ENCODE measurements at regions not wholly inside any gene's neighbourhood (a gene's known extent, or its start where the extent isn't known, plus 50 kb on each side); places are given as distances from the start of the nearest gene placed in this dataset.

DNA sequence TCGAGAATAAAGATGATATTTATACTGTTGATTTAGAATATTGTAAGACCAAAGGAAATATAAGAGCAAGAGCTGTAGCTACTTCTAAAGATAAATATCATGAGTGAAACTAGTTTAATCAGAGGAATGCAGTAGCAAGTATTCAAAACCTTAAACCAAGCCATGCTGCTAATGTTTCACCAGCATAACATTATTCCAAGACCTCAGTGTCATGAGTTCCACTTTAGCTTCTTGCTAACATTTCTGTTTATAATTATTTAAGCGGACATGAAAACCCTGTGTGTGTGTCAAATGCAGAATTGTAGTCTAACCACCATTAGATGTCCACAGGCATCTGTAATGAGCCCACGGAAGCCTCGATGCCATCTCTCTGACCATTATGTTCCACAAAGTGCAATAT lies 752.6 kb upstream of the MARCKS start:
- Histone ChIP-seq H3K36me3 (ENCODE audit: insufficient read depth, low read length) (no peaks in the 10 kb centered on the region), H4K20me1 (ENCODE audit: insufficient read depth, low read length) (no peaks in the 10 kb centered on the region), H3K4me3 (ENCODE audit: insufficient read depth, low read depth, low read length) (no peak overlapping the region), H3K27me3 (ENCODE audit: insufficient read depth, low read length) (no peaks in the 10 kb centered on the region), H3K9me3 (ENCODE audit: insufficient read depth, low read depth, low read length) (no peaks in the 10 kb centered on the region), H3K79me2 (ENCODE audit: insufficient read depth, low read length) (no peaks in the 10 kb centered on the region), H3K9ac (ENCODE audit: low read length) (no peak overlapping the region), H3K4me1 (ENCODE audit: insufficient read depth, low read length) (peaks cover 19% of the 10 kb centered on the region), H3K4me2 (ENCODE audit: low read length) (no peak overlapping the region), H2AFZ (ENCODE audit: low read depth, low read length) (no peak overlapping the region), H3K27ac (ENCODE audit: low read depth, low read length) (no peak overlapping the region)
- FAIRE-seq (no peak), DNase-seq (ENCODE audit: low read depth) (peak; percentile 38)
- Mint-ChIP-seq H3K4me3 (ENCODE audit: unreplicated experiment) (no peak overlapping the region), H3K9me3 (ENCODE audit: unreplicated experiment) (peaks cover 7% of the 10 kb centered on the region), H3K4me1 (ENCODE audit: low read depth, unreplicated experiment) (peaks cover 19% of the 10 kb centered on the region), H3K27me3 (ENCODE audit: low read depth, unreplicated experiment) (no peaks in the 10 kb centered on the region), H3K36me3 (ENCODE audit: low read depth, unreplicated experiment) (no peaks in the 10 kb centered on the region), H3K27ac (ENCODE audit: unreplicated experiment) (peak overlapping the region; percentile 7)
- no peak for TF ChIP-seq EZH2 (IDR thresholded peaks at IDR 0.05; ENCODE audit: insufficient read depth, low read length)
- TF ChIP-seq, protein P1, sequence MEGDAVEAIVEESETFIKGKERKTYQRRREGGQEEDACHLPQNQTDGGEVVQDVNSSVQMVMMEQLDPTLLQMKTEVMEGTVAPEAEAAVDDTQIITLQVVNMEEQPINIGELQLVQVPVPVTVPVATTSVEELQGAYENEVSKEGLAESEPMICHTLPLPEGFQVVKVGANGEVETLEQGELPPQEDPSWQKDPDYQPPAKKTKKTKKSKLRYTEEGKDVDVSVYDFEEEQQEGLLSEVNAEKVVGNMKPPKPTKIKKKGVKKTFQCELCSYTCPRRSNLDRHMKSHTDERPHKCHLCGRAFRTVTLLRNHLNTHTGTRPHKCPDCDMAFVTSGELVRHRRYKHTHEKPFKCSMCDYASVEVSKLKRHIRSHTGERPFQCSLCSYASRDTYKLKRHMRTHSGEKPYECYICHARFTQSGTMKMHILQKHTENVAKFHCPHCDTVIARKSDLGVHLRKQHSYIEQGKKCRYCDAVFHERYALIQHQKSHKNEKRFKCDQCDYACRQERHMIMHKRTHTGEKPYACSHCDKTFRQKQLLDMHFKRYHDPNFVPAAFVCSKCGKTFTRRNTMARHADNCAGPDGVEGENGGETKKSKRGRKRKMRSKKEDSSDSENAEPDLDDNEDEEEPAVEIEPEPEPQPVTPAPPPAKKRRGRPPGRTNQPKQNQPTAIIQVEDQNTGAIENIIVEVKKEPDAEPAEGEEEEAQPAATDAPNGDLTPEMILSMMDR (IDR thresholded peaks at IDR 0.05; ENCODE audit: insufficient read depth, low read depth, low read length) = no peak

DNA sequence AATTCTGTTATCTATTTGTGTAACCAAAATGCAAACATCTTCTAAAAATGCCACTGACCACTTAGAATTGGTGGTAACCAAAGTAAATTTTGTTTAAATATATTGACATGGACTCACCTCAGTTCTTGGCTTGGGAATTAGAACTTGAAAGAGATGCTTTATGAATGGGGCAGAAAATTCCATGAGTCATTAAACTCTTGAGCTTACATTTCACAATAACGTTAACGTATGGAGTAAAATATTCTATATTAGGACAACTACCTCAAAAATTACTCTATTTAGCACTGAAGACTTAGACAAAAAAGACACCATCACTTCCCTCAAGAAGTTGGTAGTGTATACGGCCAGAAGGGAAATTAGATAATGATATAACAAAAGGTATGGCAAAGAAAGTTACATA lies 752.2 kb upstream of the MARCKS start:
- Histone ChIP-seq H3K79me2 (ENCODE audit: insufficient read depth, low read length) (no peaks in the 10 kb centered on the region), H3K4me2 (ENCODE audit: low read length) (no peak overlapping the region), H3K9ac (ENCODE audit: low read length) (no peak overlapping the region), H3K27ac (ENCODE audit: low read depth, low read length) (no peak overlapping the region), H3K9me3 (ENCODE audit: insufficient read depth, low read depth, low read length) (no peaks in the 10 kb centered on the region), H2AFZ (ENCODE audit: low read depth, low read length) (no peak overlapping the region), H3K4me1 (ENCODE audit: insufficient read depth, low read length) (peaks cover 19% of the 10 kb centered on the region), H3K4me3 (ENCODE audit: insufficient read depth, low read depth, low read length) (no peak overlapping the region), H4K20me1 (ENCODE audit: insufficient read depth, low read length) (no peaks in the 10 kb centered on the region), H3K27me3 (ENCODE audit: insufficient read depth, low read length) (no peaks in the 10 kb centered on the region), H3K36me3 (ENCODE audit: insufficient read depth, low read length) (no peaks in the 10 kb centered on the region)
- TF ChIP-seq, protein P1 (IDR thresholded peaks at IDR 0.05; ENCODE audit: insufficient read depth, low read depth, low read length) = no peak
- no peak for DNase-seq (ENCODE audit: low read depth)
- peaks cover 7% of the 10 kb centered on the region for H3K9me3 Mint-ChIP-seq (ENCODE audit: unreplicated experiment)
- no peaks in the 10 kb centered on the region for H3K27me3 Mint-ChIP-seq (ENCODE audit: low read depth, unreplicated experiment)
- FAIRE-seq = no peak
- H3K27ac Mint-ChIP-seq (ENCODE audit: unreplicated experiment) = peak overlapping the region; percentile 7
- H3K4me3 Mint-ChIP-seq (ENCODE audit: unreplicated experiment) = no peak overlapping the region
- H3K4me1 Mint-ChIP-seq (ENCODE audit: low read depth, unreplicated experiment) = peaks cover 19% of the 10 kb centered on the region
- no peaks in the 10 kb centered on the region for H3K36me3 Mint-ChIP-seq (ENCODE audit: low read depth, unreplicated experiment)

DNA sequence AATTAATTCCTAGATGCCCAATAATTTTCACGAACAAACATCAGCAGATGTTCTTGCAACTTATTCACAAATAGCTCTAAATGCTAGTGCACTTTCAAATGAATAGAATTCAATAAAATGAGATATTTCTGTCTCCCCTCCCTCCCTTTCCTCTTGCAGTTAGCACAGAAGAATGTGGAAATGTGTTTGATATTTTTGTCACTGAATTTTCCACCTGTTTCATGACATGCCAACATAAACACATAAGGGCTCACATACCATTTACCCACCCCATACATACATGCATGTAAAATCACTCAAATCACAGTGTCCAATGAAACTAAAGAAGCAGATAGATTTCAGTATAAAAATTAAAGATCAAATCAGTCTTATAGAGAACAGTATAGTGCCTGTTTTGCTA lies 746.9 kb upstream of the MARCKS start:
- no peak overlapping the region for H3K27ac Mint-ChIP-seq (ENCODE audit: unreplicated experiment)
- H3K4me1 Mint-ChIP-seq (ENCODE audit: low read depth, unreplicated experiment) = peaks cover 2% of the 10 kb centered on the region
- Histone ChIP-seq H3K36me3 (ENCODE audit: insufficient read depth, low read length) (no peaks in the 10 kb centered on the region), H3K79me2 (ENCODE audit: insufficient read depth, low read length) (no peaks in the 10 kb centered on the region), H3K4me2 (ENCODE audit: low read length) (no peak overlapping the region), H3K9me3 (ENCODE audit: insufficient read depth, low read depth, low read length) (no peaks in the 10 kb centered on the region), H3K27me3 (ENCODE audit: insufficient read depth, low read length) (no peaks in the 10 kb centered on the region), H2AFZ (ENCODE audit: low read depth, low read length) (no peak overlapping the region), H3K4me3 (ENCODE audit: insufficient read depth, low read depth, low read length) (no peak overlapping the region), H3K4me1 (ENCODE audit: insufficient read depth, low read length) (no peaks in the 10 kb centered on the region), H3K9ac (ENCODE audit: low read length) (no peak overlapping the region), H4K20me1 (ENCODE audit: insufficient read depth, low read length) (no peaks in the 10 kb centered on the region), H3K27ac (ENCODE audit: low read depth, low read length) (no peak overlapping the region)
- no peaks in the 10 kb centered on the region for H3K36me3 Mint-ChIP-seq (ENCODE audit: low read depth, unreplicated experiment)
- no peak for TF ChIP-seq EZH2 (IDR thresholded peaks at IDR 0.05; ENCODE audit: insufficient read depth, low read length)
- TF ChIP-seq, protein P1 (IDR thresholded peaks at IDR 0.05; ENCODE audit: insufficient read depth, low read depth, low read length) = no peak
- FAIRE-seq (no peak), DNase-seq (ENCODE audit: low read depth) (no peak)
- H3K9me3 Mint-ChIP-seq (ENCODE audit: unreplicated experiment) = peaks cover 9% of the 10 kb centered on the region
- no peaks in the 10 kb centered on the region for H3K27me3 Mint-ChIP-seq (ENCODE audit: low read depth, unreplicated experiment)
- no peak overlapping the region for H3K4me3 Mint-ChIP-seq (ENCODE audit: unreplicated experiment)
